ENCODE measurements at regions not wholly inside any gene's neighbourhood (a gene's known extent, or its start where the extent isn't known, plus 50 kb on each side); places are given as distances from the start of the nearest gene placed in this dataset.

GRCh38 chr11:70860888-70861287, 391.5 kb downstream of the SHANK2 start:
- TF ChIP-seq CTCF (IDR thresholded peaks at IDR 0.05; ENCODE audit: poor library complexity), result no peak
- no peak for TF ChIP-seq EZH2phosphoT487 (IDR thresholded peaks at IDR 0.05; ENCODE audit: low read depth, severe bottlenecking, unreplicated experiment)
- TF ChIP-seq EZH2 (IDR thresholded peaks at IDR 0.05; ENCODE audit: borderline replicate concordance), result no peak
